Naive thymus-derived CD4-positive, alpha-beta T cell (primary cell): ENCODE measurements at regions not wholly inside any gene's neighbourhood (a gene's known extent, or its start where the extent isn't known, plus 50 kb on each side); places are given as distances from the start of the nearest gene placed in this dataset.
"Not testable (repeated sequence)": the region's sequence is repeated elsewhere in the genome, so short reads cannot be mapped to it uniquely, and the experiment has no call there.

Source experiments
- ATAC-seq: fragments of 150-1000 bp; cut with Tn5 transposase; 2 replicates; pipeline ENCODE4 v1.10.0; 2021; ENCODE audit warnings: mild to moderate bottlenecking, moderate library complexity
- CTCF ChIA-PET: fragments of 350-600 bp; sonication (Branson Sonifier 250); formaldehyde crosslinking; loops from one replicate; lab custom pipeline; 2021; ENCODE audit warnings: antibody characterized with exemption; lab: Charles Lee
- POLR2A ChIA-PET: fragments of 350-600 bp; sonication (Branson Sonifier 250); formaldehyde crosslinking; loops from one replicate; lab custom pipeline; 2021; ENCODE audit warnings: antibody characterized with exemption, inconsistent platforms; lab: Charles Lee
- DNase-seq, 9 donors: peaks; one replicate each; pipeline versions ENCODE4 v3.0.0 to v3.0.0-alpha.2; 2020 to 2022; ENCODE audit warnings: mixed read lengths in 1 of 9
- H3K27ac ChIP-seq: one replicate; pipeline ENCODE4 v1.7.0; 2013; ENCODE audit warnings: mild to moderate bottlenecking, low read depth, low read length, moderate library complexity
- H3K27me3 ChIP-seq, 2 donors: one replicate each; pipeline ENCODE4 v1.7.0; 2013; ENCODE audit warnings: low read length in 2 of 2, mild to moderate bottlenecking in 2 of 2, moderate library complexity in 2 of 2; ENCODE audit not compliant: control insufficient read depth in 2 of 2, insufficient read depth in 2 of 2
- H3K36me3 ChIP-seq, 3 experiments: 1 replicate in 2 of 3; 2 replicates in 1 of 3; pipeline ENCODE4 v1.7.0; 2013; ENCODE audit warnings: low read length in 3 of 3, mild to moderate bottlenecking in 3 of 3, moderate library complexity in 1 of 3; ENCODE audit not compliant: insufficient read depth in 3 of 3, control insufficient read depth in 2 of 3
- H3K4me1 ChIP-seq, 2 donors: one replicate each; pipeline ENCODE4 v1.7.0; 2013; ENCODE audit warnings: low read length in 2 of 2, mild to moderate bottlenecking in 2 of 2, moderate library complexity in 1 of 2; ENCODE audit not compliant: control insufficient read depth in 2 of 2, insufficient read depth in 2 of 2
- H3K4me3 ChIP-seq: 2 replicates; pipeline ENCODE4 v1.7.0; 2013; ENCODE audit warnings: mild to moderate bottlenecking, low read length
- H3K9me3 ChIP-seq, 3 experiments: 1 replicate in 2 of 3; 2 replicates in 1 of 3; pipeline ENCODE4 v1.7.0; 2013; ENCODE audit warnings: low read length in 3 of 3; ENCODE audit not compliant: control insufficient read depth in 2 of 3
- H3K27ac Mint-ChIP-seq, 9 donors: one replicate each; pipeline ENCODE4 v1.8.0; 2020 to 2022; ENCODE audit warnings: mixed read lengths in 9 of 9, mild to moderate bottlenecking in 8 of 9, moderate library complexity in 5 of 9, inconsistent platforms in 2 of 9
- H3K27me3 Mint-ChIP-seq, 5 donors: one replicate each; pipeline ENCODE4 v1.8.0; 2021 to 2022; ENCODE audit warnings: mixed read lengths in 5 of 5, mild to moderate bottlenecking in 1 of 5
- H3K36me3 Mint-ChIP-seq, 5 donors: one replicate each; pipeline ENCODE4 v1.8.0; 2020 to 2022; ENCODE audit warnings: mixed read lengths in 5 of 5, mild to moderate bottlenecking in 3 of 5, inconsistent platforms in 1 of 5
- H3K4me1 Mint-ChIP-seq, 7 donors: one replicate each; pipeline ENCODE4 v1.8.0; 2020 to 2022; ENCODE audit warnings: mixed read lengths in 7 of 7, mild to moderate bottlenecking in 3 of 7, inconsistent platforms in 1 of 7
- H3K4me3 Mint-ChIP-seq, 10 donors: one replicate each; pipeline ENCODE4 v1.8.0; 2020 to 2022; ENCODE audit warnings: mild to moderate bottlenecking in 10 of 10, mixed read lengths in 10 of 10, moderate library complexity in 6 of 10, inconsistent platforms in 2 of 10
- H3K9me3 Mint-ChIP-seq, 11 donors: one replicate each; pipeline ENCODE4 v1.8.0; 2020 to 2022; ENCODE audit warnings: mixed read lengths in 11 of 11, mild to moderate bottlenecking in 4 of 11, inconsistent platforms in 1 of 11, moderate library complexity in 1 of 11
- intact Hi-C, 2 donors: fragments of 100-400 bp; cut with micrococcal nuclease; formaldehyde crosslinking; loops; one replicate each; pipeline ENCODE4 v1.15.1; 2023

DNA sequence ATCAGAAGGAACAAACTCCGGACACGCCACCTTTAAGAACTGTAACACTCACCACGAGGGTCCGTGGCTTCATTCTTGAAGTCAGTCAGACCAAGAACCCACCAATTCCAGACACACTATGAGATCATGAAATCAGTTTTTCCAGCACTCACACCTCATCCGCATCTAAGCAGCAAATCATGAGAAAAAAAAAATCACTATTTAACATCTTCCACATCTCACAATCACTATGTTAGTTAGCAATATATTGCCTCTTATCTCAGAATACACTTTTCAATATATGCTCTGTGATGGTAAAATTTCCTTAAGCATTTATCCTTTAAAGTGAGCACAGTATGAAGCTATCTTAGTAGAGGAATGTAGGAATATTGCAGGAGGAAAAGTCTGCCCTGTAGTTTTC, 328.7 kb downstream of the FAM181B start:
- Mint-ChIP-seq H3K4me1 (no peaks in the 10 kb centered on the region), H3K27me3 (peaks cover 0 to 7% (median 0%) of the 10 kb centered on the region in 5 donors), H3K27ac (no peak overlapping the region), H3K36me3 (no peaks in the 10 kb centered on the region), H3K4me3 (no peak overlapping the region), H3K9me3 (peaks cover 0 to 12% (median 4%) of the 10 kb centered on the region in 11 donors)
- H3K36me3 ChIP-seq: no peaks in the 10 kb centered on the region
- H3K27ac ChIP-seq: no peak overlapping the region
- ATAC-seq (no peak), DNase-seq (no peak)
- ChIA-PET CTCF (no interaction called here), POLR2A (no interaction called here)
- no peaks in the 10 kb centered on the region for H3K27me3 ChIP-seq
- H3K9me3 ChIP-seq: no peaks in the 10 kb centered on the region
- no peaks in the 10 kb centered on the region for H3K4me1 ChIP-seq
- no peak overlapping the region for H3K4me3 ChIP-seq
- intact Hi-C loops: no loop called here

DNA sequence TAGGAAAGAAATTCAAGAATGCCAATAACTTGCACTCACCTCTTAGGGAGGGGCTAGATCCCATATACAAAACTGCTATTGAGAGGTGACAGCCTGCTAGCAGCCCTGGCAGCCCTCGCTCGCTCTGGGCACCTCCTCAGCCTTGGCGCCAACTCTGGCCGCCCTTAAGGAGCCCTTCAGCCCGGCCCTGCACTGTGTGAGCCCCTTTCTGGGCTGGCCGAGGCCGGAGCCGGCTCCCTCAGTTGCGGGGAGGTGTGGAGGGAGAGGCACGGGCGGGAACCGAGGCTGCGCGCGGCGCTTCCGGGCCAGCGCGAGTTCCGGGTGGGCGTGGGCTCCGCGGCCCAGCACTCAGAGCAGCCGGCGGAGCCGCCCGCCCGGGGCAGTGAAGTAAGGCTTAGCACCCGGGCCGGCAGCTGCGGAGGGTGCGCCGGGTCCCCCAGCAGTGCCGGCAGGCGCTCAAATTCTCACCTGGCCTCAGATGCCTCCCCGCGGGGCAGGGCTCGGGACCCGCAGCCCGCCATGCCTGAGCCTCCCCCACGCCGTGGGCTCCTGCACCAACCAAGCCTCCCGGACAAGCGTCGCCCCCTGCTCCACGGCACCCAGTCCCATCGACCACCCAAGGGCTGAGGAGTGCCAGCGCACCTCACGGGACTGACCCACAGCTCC, 329.9 kb downstream of the FAM181B start:
- Mint-ChIP-seq H3K27ac (no peak overlapping the region), H3K4me1 (no peaks in the 10 kb centered on the region), H3K36me3 (no peaks in the 10 kb centered on the region), H3K27me3 (peaks cover 0 to 7% (median 0%) of the 10 kb centered on the region in 5 donors), H3K4me3 (no peak overlapping the region), H3K9me3 (peaks cover 0 to 12% (median 4%) of the 10 kb centered on the region in 11 donors)
- POLR2A ChIA-PET: no interaction called here
- CTCF ChIA-PET: no interaction called here
- no peak overlapping the region for H3K4me3 ChIP-seq
- no peak for ATAC-seq
- H3K27ac ChIP-seq: no peak overlapping the region
- DNase-seq: no peak
- intact Hi-C loops: no loop called here
- H3K4me1 ChIP-seq: no peaks in the 10 kb centered on the region
- H3K9me3 ChIP-seq: no peaks in the 10 kb centered on the region
- H3K36me3 ChIP-seq: no peaks in the 10 kb centered on the region
- no peaks in the 10 kb centered on the region for H3K27me3 ChIP-seq

GRCh38 chr11:82398300-82398815, 335.3 kb downstream of the FAM181B start:
- ATAC-seq (no peak), DNase-seq (no peak)
- Histone ChIP-seq H3K27ac (no peak overlapping the region), H3K4me1 (no peaks in the 10 kb centered on the region), H3K9me3 (no peaks in the 10 kb centered on the region), H3K27me3 (no peaks in the 10 kb centered on the region), H3K36me3 (no peaks in the 10 kb centered on the region), H3K4me3 (no peak overlapping the region)
- ChIA-PET CTCF (no interaction called here), POLR2A (no interaction called here)
- no peaks in the 10 kb centered on the region for H3K36me3 Mint-ChIP-seq
- intact Hi-C loops: no loop called here
- peaks cover 0 to 12% (median 3%) of the 10 kb centered on the region in 11 donors for H3K9me3 Mint-ChIP-seq
- peaks cover 0 to 7% (median 0%) of the 10 kb centered on the region in 5 donors for H3K27me3 Mint-ChIP-seq
- no peak overlapping the region for H3K27ac Mint-ChIP-seq
- H3K4me3 Mint-ChIP-seq: no peak overlapping the region
- H3K4me1 Mint-ChIP-seq: no peaks in the 10 kb centered on the region

- POLR2A ChIA-PET, H3K9me3 ChIP-seq, H3K27me3 Mint-ChIP-seq, DNase-seq, H3K4me1 Mint-ChIP-seq, H3K4me1 ChIP-seq, H3K27me3 ChIP-seq, H3K27ac ChIP-seq, H3K4me3 Mint-ChIP-seq, CTCF ChIA-PET, ATAC-seq, H3K36me3 ChIP-seq, H3K27ac Mint-ChIP-seq, H3K4me3 ChIP-seq, intact Hi-C loops, H3K36me3 Mint-ChIP-seq: not testable (repeated sequence)
- H3K9me3 Mint-ChIP-seq: peaks cover 2 to 24% (median 6%) of the 10 kb centered on the region in 11 donors
These were observed 337.0 kb downstream of the FAM181B start for GRCh38 chr11:82396639-82397038.

GRCh38 chr11:82384308-82384707, 349.4 kb downstream of the FAM181B start:
- peaks cover 0 to 4% (median 0%) of the 10 kb centered on the region in 5 donors for H3K36me3 Mint-ChIP-seq
- H3K27me3 Mint-ChIP-seq: no peaks in the 10 kb centered on the region
- no peak overlapping the region for H3K4me3 ChIP-seq
- ATAC-seq: no peak
- intact Hi-C loops: no loop called here
- H3K27me3 ChIP-seq: no peaks in the 10 kb centered on the region
- H3K9me3 Mint-ChIP-seq: peaks cover 0 to 17% (median 3%) of the 10 kb centered on the region in 11 donors
- H3K9me3 ChIP-seq: no peaks in the 10 kb centered on the region
- no peaks in the 10 kb centered on the region for H3K4me1 Mint-ChIP-seq
- H3K4me3 Mint-ChIP-seq: no peak overlapping the region
- ChIA-PET POLR2A (no interaction called here), CTCF (no interaction called here)
- no peak overlapping the region for H3K27ac Mint-ChIP-seq
- H3K36me3 ChIP-seq: no peaks in the 10 kb centered on the region
- no peaks in the 10 kb centered on the region for H3K4me1 ChIP-seq
- no peak for DNase-seq
- no peak overlapping the region for H3K27ac ChIP-seq

DNA sequence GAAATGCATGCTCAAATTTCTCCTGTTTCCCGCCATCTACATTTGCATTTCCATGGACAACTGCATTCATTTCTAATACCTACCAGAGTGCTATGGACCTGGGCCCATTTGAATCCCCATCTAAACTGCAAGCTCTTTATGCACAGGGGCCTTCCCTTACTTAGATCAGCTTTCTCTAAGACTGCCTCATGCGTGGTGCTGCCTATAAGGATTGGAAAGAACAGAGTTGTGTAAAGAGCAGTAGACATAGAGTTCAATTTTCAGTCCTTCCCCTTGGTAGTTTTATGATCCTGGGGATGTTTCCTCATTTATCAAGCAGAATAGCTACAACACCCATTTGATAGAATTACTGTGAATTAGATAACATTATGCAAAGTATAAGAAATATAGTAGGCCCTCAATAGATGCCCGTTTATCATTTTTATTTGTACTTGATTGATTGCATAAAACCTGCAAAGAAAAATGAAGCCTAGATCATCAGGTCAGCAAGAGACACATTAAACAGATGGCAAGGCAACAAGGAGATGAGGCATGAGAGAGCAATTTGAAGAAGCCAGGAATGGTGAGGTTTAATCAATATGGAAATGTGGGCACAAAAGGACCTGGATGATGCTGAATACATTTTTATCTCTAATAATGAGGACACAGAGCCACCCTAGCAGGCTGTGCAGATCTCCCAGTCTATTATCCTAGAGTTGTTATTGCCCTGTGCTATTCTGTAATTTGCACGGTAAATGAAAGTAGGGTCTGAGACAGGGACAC, 359.7 kb downstream of the FAM181B start:
- Mint-ChIP-seq H3K4me1 (no peaks in the 10 kb centered on the region), H3K4me3 (no peak overlapping the region), H3K27ac (no peak overlapping the region), H3K27me3 (peaks cover 0 to 9% (median 0%) of the 10 kb centered on the region in 5 donors), H3K9me3 (peaks cover 0 to 8% (median 0%) of the 10 kb centered on the region in 11 donors), H3K36me3 (no peaks in the 10 kb centered on the region)
- POLR2A ChIA-PET: no interaction called here
- ATAC-seq: no peak
- H3K9me3 ChIP-seq: no peaks in the 10 kb centered on the region
- no peak overlapping the region for H3K27ac ChIP-seq
- H3K27me3 ChIP-seq: no peaks in the 10 kb centered on the region
- intact Hi-C loops: no loop called here
- no peak for DNase-seq
- CTCF ChIA-PET: no interaction called here
- H3K36me3 ChIP-seq: no peaks in the 10 kb centered on the region
- no peaks in the 10 kb centered on the region for H3K4me1 ChIP-seq
- H3K4me3 ChIP-seq: no peak overlapping the region
